ENCODE measurements at regions not wholly inside any gene's neighbourhood (a gene's known extent, or its start where the extent isn't known, plus 50 kb on each side); places are given as distances from the start of the nearest gene placed in this dataset.

GRCh38 chr10:75294518-75294865 is 58.7 kb upstream of the COMTD1 start:
- no peak for DNase-seq (ENCODE audit: low read depth in 2 of 2)

- no peak for DNase-seq (ENCODE audit: low read depth in 2 of 2)
These were observed 58.3 kb upstream of the COMTD1 start for GRCh38 chr10:75294031-75294437.

- DNase-seq (ENCODE audit: low read depth in 2 of 2), result no peak
These were observed 57.7 kb upstream of the COMTD1 start for GRCh38 chr10:75293446-75293820.

- no peak for DNase-seq (ENCODE audit: low read depth in 2 of 2)
These were observed 57.2 kb upstream of the COMTD1 start for GRCh38 chr10:75292794-75293445.

GRCh38 chr10:75291805-75292204 is 56.0 kb upstream of the COMTD1 start:
- DNase-seq (ENCODE audit: low read depth in 2 of 2), result no peak

GRCh38 chr10:75288140-75288711 is 52.5 kb upstream of the COMTD1 start:
- DNase-seq (ENCODE audit: low read depth in 2 of 2), result no peak

GRCh38 chr10:75287697-75288096 is 51.9 kb upstream of the COMTD1 start:
- DNase-seq (ENCODE audit: low read depth in 2 of 2), result no peak

GRCh38 chr10:75286901-75287300 is 51.1 kb upstream of the COMTD1 start:
- no peak for DNase-seq (ENCODE audit: low read depth in 2 of 2)
